ENCODE measurements at regions not wholly inside any gene's neighbourhood (a gene's known extent, or its start where the extent isn't known, plus 50 kb on each side); places are given as distances from the start of the nearest gene placed in this dataset.

DNA sequence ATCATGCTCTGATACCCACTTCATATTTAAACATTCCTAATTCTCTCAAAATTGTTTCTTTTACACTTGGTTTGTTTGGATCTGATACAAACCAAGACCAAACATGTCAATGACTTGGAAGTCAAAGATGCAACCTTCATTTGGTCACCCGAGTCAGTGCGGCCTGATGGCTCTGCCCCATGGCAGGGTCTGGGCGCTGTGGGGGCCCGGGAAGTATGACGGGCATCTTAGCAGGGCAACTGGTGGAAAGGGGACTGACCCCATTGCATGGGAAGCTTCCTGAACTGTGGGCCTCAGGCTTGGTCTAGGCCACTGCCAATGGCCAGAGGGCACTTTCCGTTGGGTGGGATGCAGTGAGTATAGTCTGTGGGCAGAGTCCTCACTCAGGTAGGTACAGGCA is 178.0 kb downstream of the KATNIP start:
- Histone ChIP-seq H3K4me3 (no peak overlapping the region), H3K27ac (ENCODE audit: low read depth in 1 of 2, low read length in 1 of 2) (no peak overlapping the region), H3K27me3 (ENCODE audit: control insufficient read depth in 3 of 3, insufficient read depth in 3 of 3, low read length in 2 of 3) (no peaks in the 10 kb centered on the region), H3K9me3 (ENCODE audit: control insufficient read depth in 4 of 4, insufficient read depth in 3 of 4, low read length in 3 of 4) (no peaks in the 10 kb centered on the region), H3K4me1 (ENCODE audit: control insufficient read depth in 5 of 5, insufficient read depth in 5 of 5, low read length in 5 of 5) (peaks cover 0 to 38% (median 19%) of the 10 kb centered on the region in 5 donors), H3K9ac (ENCODE audit: insufficient read depth in 1 of 2, low read length in 2 of 2) (no peak overlapping the region), H3K36me3 (ENCODE audit: control insufficient read depth in 4 of 4, insufficient read depth in 4 of 4, low read length in 4 of 4) (peaks cover 0 to 15% (median 6%) of the 10 kb centered on the region in 4 donors)
- ATAC-seq (ENCODE audit: insufficient read depth, low FRiP score) (no peak), DNase-seq (no peak)
- TF ChIP-seq, protein P1, sequence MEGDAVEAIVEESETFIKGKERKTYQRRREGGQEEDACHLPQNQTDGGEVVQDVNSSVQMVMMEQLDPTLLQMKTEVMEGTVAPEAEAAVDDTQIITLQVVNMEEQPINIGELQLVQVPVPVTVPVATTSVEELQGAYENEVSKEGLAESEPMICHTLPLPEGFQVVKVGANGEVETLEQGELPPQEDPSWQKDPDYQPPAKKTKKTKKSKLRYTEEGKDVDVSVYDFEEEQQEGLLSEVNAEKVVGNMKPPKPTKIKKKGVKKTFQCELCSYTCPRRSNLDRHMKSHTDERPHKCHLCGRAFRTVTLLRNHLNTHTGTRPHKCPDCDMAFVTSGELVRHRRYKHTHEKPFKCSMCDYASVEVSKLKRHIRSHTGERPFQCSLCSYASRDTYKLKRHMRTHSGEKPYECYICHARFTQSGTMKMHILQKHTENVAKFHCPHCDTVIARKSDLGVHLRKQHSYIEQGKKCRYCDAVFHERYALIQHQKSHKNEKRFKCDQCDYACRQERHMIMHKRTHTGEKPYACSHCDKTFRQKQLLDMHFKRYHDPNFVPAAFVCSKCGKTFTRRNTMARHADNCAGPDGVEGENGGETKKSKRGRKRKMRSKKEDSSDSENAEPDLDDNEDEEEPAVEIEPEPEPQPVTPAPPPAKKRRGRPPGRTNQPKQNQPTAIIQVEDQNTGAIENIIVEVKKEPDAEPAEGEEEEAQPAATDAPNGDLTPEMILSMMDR (IDR thresholded peaks at IDR 0.05; ENCODE audit: control extremely low read depth, extremely low read depth), result no peak
- 97 to 99% methylated on average over 6 of the region's 6 CpGs for WGBS, 2 donors

DNA sequence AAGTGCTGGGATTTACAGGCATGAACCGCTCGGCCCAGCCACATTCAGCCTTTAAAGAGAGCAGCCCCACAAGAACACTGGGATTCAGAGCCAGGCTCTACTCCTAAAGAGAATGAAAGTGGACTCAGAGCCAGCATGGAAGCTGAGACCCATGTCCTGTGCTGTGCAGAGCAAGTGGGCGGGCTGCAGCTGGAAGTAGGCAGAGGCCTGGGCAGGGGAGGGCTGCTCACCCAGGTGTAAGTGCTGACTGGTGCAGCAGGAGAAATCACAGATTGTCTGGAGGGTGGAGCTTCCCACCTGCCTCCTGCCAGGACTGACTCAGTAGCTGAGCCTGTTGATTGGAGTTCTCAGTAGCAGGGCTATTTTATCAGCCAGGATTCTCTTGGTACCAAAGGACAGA is 178.7 kb downstream of the KATNIP start:
- Histone ChIP-seq H3K36me3 (ENCODE audit: control insufficient read depth in 4 of 4, insufficient read depth in 4 of 4, low read length in 4 of 4) (peaks cover 0 to 11% (median 6%) of the 10 kb centered on the region in 4 donors), H3K27ac (ENCODE audit: low read depth in 1 of 2, low read length in 1 of 2) (no peak overlapping the region), H3K27me3 (ENCODE audit: control insufficient read depth in 3 of 3, insufficient read depth in 3 of 3, low read length in 2 of 3) (no peaks in the 10 kb centered on the region), H3K4me3 (no peak overlapping the region), H3K4me1 (ENCODE audit: control insufficient read depth in 5 of 5, insufficient read depth in 5 of 5, low read length in 5 of 5) (peaks cover 0 to 36% (median 16%) of the 10 kb centered on the region in 5 donors), H3K9me3 (ENCODE audit: control insufficient read depth in 4 of 4, insufficient read depth in 3 of 4, low read length in 3 of 4) (no peaks in the 10 kb centered on the region), H3K9ac (ENCODE audit: insufficient read depth in 1 of 2, low read length in 2 of 2) (no peak overlapping the region)
- 97 to 98% methylated on average over 3 of the region's 3 CpGs for WGBS, 2 donors
- TF ChIP-seq, protein P1 (IDR thresholded peaks at IDR 0.05; ENCODE audit: control extremely low read depth, extremely low read depth), result no peak
- DNase-seq (no peak), ATAC-seq (ENCODE audit: insufficient read depth, low FRiP score) (no peak)

DNA sequence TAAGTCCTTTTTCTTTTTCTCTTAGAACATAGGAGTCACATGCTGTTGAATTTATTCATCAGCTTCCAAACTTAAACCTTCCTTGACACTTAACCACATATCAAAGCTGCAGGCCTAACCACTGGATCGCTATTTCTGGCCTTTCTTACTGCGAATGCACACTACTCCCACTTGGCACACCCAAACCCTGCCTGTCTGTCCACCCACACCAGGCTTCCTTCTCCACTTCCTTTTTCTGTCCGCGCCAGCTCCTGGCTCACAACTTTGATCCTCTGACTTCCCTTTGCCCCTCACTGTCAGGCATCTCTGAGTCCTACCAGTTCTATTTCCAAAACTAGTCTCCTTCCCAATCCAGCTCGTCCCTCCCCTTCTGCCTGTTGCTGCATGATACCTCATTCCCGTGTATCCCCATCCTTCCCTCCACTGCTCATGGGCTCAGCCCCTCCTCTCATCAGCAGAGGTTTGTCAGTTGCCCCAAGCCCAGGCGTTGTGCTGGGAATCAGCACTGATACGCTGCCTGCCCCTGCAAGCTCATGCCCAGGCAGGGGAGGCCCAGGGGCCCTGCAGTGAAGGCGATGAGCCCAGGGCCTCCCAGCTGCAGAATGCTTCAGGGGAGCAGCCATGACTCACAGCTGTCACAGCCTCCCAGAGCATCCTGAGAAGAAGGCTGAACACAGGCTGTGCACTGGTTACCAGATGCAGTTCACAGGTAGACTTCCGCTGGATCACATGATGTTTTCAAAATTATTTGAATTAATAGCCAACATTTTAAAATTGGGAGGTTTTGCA is 179.8 kb downstream of the KATNIP start:
- H3K27ac ChIP-seq (ENCODE audit: low read depth in 1 of 2, low read length in 1 of 2), result no peak overlapping the region
- no peaks in the 10 kb centered on the region for H3K9me3 ChIP-seq (ENCODE audit: control insufficient read depth in 4 of 4, insufficient read depth in 3 of 4, low read length in 3 of 4)
- peaks cover 0 to 28% (median 11%) of the 10 kb centered on the region in 5 donors for H3K4me1 ChIP-seq (ENCODE audit: control insufficient read depth in 5 of 5, insufficient read depth in 5 of 5, low read length in 5 of 5)
- DNase-seq (peak in 1 of 3 donors; percentile 55), ATAC-seq (ENCODE audit: insufficient read depth, low FRiP score) (peak; percentile 23)
- WGBS, 2 donors, result 28 to 59% methylated on average over 10 of the region's 10 CpGs
- H3K27me3 ChIP-seq (ENCODE audit: control insufficient read depth in 3 of 3, insufficient read depth in 3 of 3, low read length in 2 of 3), result no peaks in the 10 kb centered on the region
- H3K4me3 ChIP-seq, result no peak overlapping the region
- H3K9ac ChIP-seq (ENCODE audit: insufficient read depth in 1 of 2, low read length in 2 of 2), result no peak overlapping the region
- TF ChIP-seq, protein P1 (IDR thresholded peaks at IDR 0.05; ENCODE audit: control extremely low read depth, extremely low read depth), result no peak
- H3K36me3 ChIP-seq (ENCODE audit: control insufficient read depth in 4 of 4, insufficient read depth in 4 of 4, low read length in 4 of 4), result peaks cover 0 to 11% (median 6%) of the 10 kb centered on the region in 4 donors
